ENCODE measurements at regions not wholly inside any gene's neighbourhood (a gene's known extent, or its start where the extent isn't known, plus 50 kb on each side); places are given as distances from the start of the nearest gene placed in this dataset.

- Mint-ChIP-seq H3K27ac (no peak overlapping the region), H3K4me3 (no peak overlapping the region), H3K9me3 (peaks cover 5 to 28% (median 19%) of the 10 kb centered on the region in 7 donors), H3K27me3 (ENCODE audit: low read depth in 3 of 3) (peaks cover 0 to 2% (median 0%) of the 10 kb centered on the region in 3 donors), H3K4me1 (peaks cover 3% of the 10 kb centered on the region), H3K36me3 (no peaks in the 10 kb centered on the region)
- Histone ChIP-seq H3K27ac (ENCODE audit: low read depth in 1 of 2, low read length in 2 of 2) (no peak overlapping the region), H3K27me3 (ENCODE audit: control insufficient read depth in 2 of 2, insufficient read depth in 2 of 2, low read length in 2 of 2) (no peaks in the 10 kb centered on the region), H3K36me3 (replicated peaks in 1 of 2; ENCODE audit: control insufficient read depth in 1 of 2, insufficient read depth in 2 of 2, low read length in 2 of 2) (no peaks in the 10 kb centered on the region), H2AFZ (ENCODE audit: insufficient read depth, low read depth, low read length, poor library complexity, severe bottlenecking) (no peak overlapping the region), H4K20me1 (ENCODE audit: insufficient read depth, low read length) (no peaks in the 10 kb centered on the region), H3K79me2 (ENCODE audit: insufficient read depth, low read length) (no peaks in the 10 kb centered on the region), H3K4me1 (ENCODE audit: control insufficient read depth in 1 of 2, insufficient read depth in 2 of 2, low read length in 2 of 2) (no peaks in the 10 kb centered on the region), H3K9me3 (replicated peaks in 1 of 2; ENCODE audit: control insufficient read depth in 1 of 2, insufficient read depth in 1 of 2, low read length in 2 of 2) (peaks cover 5 to 7% of the 10 kb centered on the region in 2 donors), H3K9ac (ENCODE audit: insufficient read depth, low read length, poor library complexity, severe bottlenecking) (no peak overlapping the region), H3K4me2 (replicated peaks; ENCODE audit: extremely low read depth, low read length, poor library complexity, severe bottlenecking) (no peak overlapping the region), H3K4me3 (replicated peaks in 1 of 3; ENCODE audit: low read depth in 2 of 3, low read length in 3 of 3) (no peak overlapping the region)
- intact Hi-C loops (cut with micrococcal nuclease), result no loop called here
- DNase-seq, result no peak
- TF ChIP-seq CTCF (IDR thresholded peaks at IDR 0.05), result no peak
- WGBS (ENCODE audit: insufficient coverage), result no CpG with 5 or more reads among the region's 1 CpG
Observed at GRCh38 chr7:138388673-138389491, 71.2 kb upstream of the TRIM24 start.

GRCh38 chr7:138395763-138396162 is 64.3 kb upstream of the TRIM24 start:
- Histone ChIP-seq H2AFZ (ENCODE audit: insufficient read depth, low read depth, low read length, poor library complexity, severe bottlenecking) (no peak overlapping the region), H3K4me3 (replicated peaks in 1 of 3; ENCODE audit: low read depth in 2 of 3, low read length in 3 of 3) (no peak overlapping the region), H3K9ac (ENCODE audit: insufficient read depth, low read length, poor library complexity, severe bottlenecking) (no peak overlapping the region), H3K27ac (ENCODE audit: low read depth in 1 of 2, low read length in 2 of 2) (no peak overlapping the region), H3K27me3 (ENCODE audit: control insufficient read depth in 2 of 2, insufficient read depth in 2 of 2, low read length in 2 of 2) (no peaks in the 10 kb centered on the region), H4K20me1 (ENCODE audit: insufficient read depth, low read length) (no peaks in the 10 kb centered on the region), H3K36me3 (replicated peaks in 1 of 2; ENCODE audit: control insufficient read depth in 1 of 2, insufficient read depth in 2 of 2, low read length in 2 of 2) (no peaks in the 10 kb centered on the region), H3K9me3 (replicated peaks in 1 of 2; ENCODE audit: control insufficient read depth in 1 of 2, insufficient read depth in 1 of 2, low read length in 2 of 2) (peaks cover 9 to 13% of the 10 kb centered on the region in 2 donors), H3K4me1 (ENCODE audit: control insufficient read depth in 1 of 2, insufficient read depth in 2 of 2, low read length in 2 of 2) (no peaks in the 10 kb centered on the region), H3K79me2 (ENCODE audit: insufficient read depth, low read length) (no peaks in the 10 kb centered on the region), H3K4me2 (replicated peaks; ENCODE audit: extremely low read depth, low read length, poor library complexity, severe bottlenecking) (no peak overlapping the region)
- no peaks in the 10 kb centered on the region for H3K36me3 Mint-ChIP-seq
- no peak for TF ChIP-seq CTCF (IDR thresholded peaks at IDR 0.05)
- no peak overlapping the region for H3K4me3 Mint-ChIP-seq
- H3K27me3 Mint-ChIP-seq (ENCODE audit: low read depth in 3 of 3), result peaks cover 0 to 1% (median 0%) of the 10 kb centered on the region in 3 donors
- WGBS (ENCODE audit: insufficient coverage), result no CpG with 5 or more reads among the region's 3 CpGs
- peaks cover 4 to 21% (median 14%) of the 10 kb centered on the region in 7 donors for H3K9me3 Mint-ChIP-seq
- no peak overlapping the region for H3K27ac Mint-ChIP-seq
- H3K4me1 Mint-ChIP-seq, result peaks cover 4% of the 10 kb centered on the region
- DNase-seq, result no peak
- intact Hi-C loops (cut with micrococcal nuclease), result no loop called here

All from CD14-positive monocyte (primary cell).